ENCODE measurements at regions not wholly inside any gene's neighbourhood (a gene's known extent, or its start where the extent isn't known, plus 50 kb on each side); places are given as distances from the start of the nearest gene placed in this dataset.

DNA sequence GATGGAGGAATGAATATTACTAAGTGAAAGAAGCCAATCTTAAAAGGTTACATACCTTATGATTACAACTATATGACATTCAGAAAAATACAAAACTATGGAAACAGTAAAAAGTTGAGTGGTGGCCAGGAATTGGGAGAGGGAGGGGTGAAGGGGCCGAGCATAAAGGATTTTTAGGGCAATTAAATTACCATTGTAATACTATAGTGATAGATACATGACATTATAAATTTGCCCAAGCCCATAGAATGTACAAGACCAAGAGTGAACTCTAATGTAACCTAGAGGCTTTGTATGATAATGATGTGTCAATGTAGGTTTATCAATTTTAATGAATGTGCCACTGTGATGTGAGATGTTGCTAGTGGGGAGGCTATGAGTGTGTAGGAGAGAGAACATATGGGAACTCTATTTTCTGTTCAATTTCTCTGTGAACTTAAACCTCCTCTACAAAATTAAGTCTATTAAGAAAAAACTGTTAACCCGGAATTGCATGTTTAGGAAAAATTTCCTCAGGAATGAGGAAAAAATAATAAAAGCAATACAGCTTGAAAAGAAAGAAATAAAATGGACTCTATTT, 541.9 kb upstream of the UBE2E2 start:
- peaks cover 0 to 4% (median 0%) of the 10 kb centered on the region in 5 donors for H3K27me3 Mint-ChIP-seq
- Histone ChIP-seq H3K4me3 (ENCODE audit: low read length) (no peak overlapping the region), H3K9me3 (ENCODE audit: control insufficient read depth in 2 of 3, low read length in 3 of 3) (no peaks in the 10 kb centered on the region), H3K27me3 (ENCODE audit: control insufficient read depth in 2 of 2, insufficient read depth in 2 of 2, low read length in 2 of 2) (no peaks in the 10 kb centered on the region), H3K4me1 (ENCODE audit: control insufficient read depth in 2 of 2, insufficient read depth in 2 of 2, low read length in 2 of 2) (no peaks in the 10 kb centered on the region), H3K27ac (ENCODE audit: low read depth, low read length) (no peak overlapping the region), H3K36me3 (ENCODE audit: control insufficient read depth in 2 of 3, insufficient read depth in 3 of 3, low read length in 3 of 3) (no peaks in the 10 kb centered on the region)
- DNase-seq (no peak), ATAC-seq (no peak)
- ChIA-PET CTCF (interaction anchor here (0.6 kb wide), 1 partner anchor 85 kb away, joined by 5 read pairs; no protein-coding TSS in a partner anchor), POLR2A (no interaction called here)
- no peak overlapping the region for H3K27ac Mint-ChIP-seq
- H3K36me3 Mint-ChIP-seq: no peaks in the 10 kb centered on the region
- H3K4me1 Mint-ChIP-seq: no peaks in the 10 kb centered on the region
- intact Hi-C loops (cut with micrococcal nuclease): no loop called here
- H3K9me3 Mint-ChIP-seq: peaks cover 0 to 9% (median 0%) of the 10 kb centered on the region in 11 donors
- no peak overlapping the region for H3K4me3 Mint-ChIP-seq

DNA sequence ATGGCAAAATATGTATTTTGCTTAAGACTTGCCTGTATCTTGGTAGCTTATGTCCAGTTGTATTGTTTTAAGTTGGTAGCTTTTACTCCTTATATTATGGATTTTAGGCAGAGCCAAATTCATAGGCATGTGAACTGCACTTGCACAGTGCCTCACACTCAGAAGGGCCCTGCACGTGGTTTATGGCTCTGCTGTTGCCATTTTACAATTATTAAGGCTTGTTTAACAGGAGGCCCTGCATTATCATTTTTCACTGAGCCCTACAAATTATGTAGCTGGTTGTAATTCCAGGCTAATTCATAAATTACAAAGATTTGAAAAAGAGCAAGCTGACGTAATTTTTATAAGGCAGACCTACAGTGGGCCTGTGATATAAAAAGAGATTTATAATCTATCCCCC, 537.6 kb upstream of the UBE2E2 start:
- no peak overlapping the region for H3K27ac Mint-ChIP-seq
- ATAC-seq: no peak
- DNase-seq: no peak
- H3K4me1 Mint-ChIP-seq: no peaks in the 10 kb centered on the region
- no peaks in the 10 kb centered on the region for H3K27me3 Mint-ChIP-seq
- no peaks in the 10 kb centered on the region for H3K4me1 ChIP-seq (ENCODE audit: control insufficient read depth in 2 of 2, insufficient read depth in 2 of 2, low read length in 2 of 2)
- intact Hi-C loops (cut with micrococcal nuclease): no loop called here
- CTCF ChIA-PET: no interaction called here
- H3K4me3 Mint-ChIP-seq: no peak overlapping the region
- H3K27ac ChIP-seq (ENCODE audit: low read depth, low read length): no peak overlapping the region
- H3K9me3 Mint-ChIP-seq: peaks cover 0 to 2% (median 0%) of the 10 kb centered on the region in 11 donors
- POLR2A ChIA-PET: no interaction called here
- no peaks in the 10 kb centered on the region for H3K36me3 ChIP-seq (ENCODE audit: control insufficient read depth in 2 of 3, insufficient read depth in 3 of 3, low read length in 3 of 3)
- H3K9me3 ChIP-seq (ENCODE audit: control insufficient read depth in 2 of 3, low read length in 3 of 3): no peaks in the 10 kb centered on the region
- no peaks in the 10 kb centered on the region for H3K36me3 Mint-ChIP-seq
- H3K27me3 ChIP-seq (ENCODE audit: control insufficient read depth in 2 of 2, insufficient read depth in 2 of 2, low read length in 2 of 2): no peaks in the 10 kb centered on the region
- no peak overlapping the region for H3K4me3 ChIP-seq (ENCODE audit: low read length)

DNA sequence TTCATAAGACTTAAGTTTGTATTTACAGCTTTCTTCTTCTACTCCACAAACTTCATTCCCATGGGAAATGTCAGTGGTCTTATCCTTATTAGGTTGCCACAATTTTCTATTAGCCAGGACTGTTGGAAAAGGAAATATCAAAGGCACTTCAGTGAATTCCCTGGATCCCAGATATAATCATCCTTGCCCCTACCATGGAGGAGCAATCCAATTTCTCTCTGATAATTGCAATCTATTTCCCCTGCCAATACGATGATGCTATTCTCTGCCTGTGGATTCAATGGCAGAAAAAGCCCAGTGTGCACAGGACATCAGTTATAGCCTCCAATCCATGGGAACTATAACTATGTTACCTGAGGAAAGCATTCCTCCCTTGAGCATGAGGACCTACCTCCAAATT, 536.4 kb upstream of the UBE2E2 start:
- no peak overlapping the region for H3K4me3 Mint-ChIP-seq
- Histone ChIP-seq H3K27ac (ENCODE audit: low read depth, low read length) (no peak overlapping the region), H3K9me3 (ENCODE audit: control insufficient read depth in 2 of 3, low read length in 3 of 3) (no peaks in the 10 kb centered on the region), H3K4me3 (ENCODE audit: low read length) (no peak overlapping the region), H3K36me3 (ENCODE audit: control insufficient read depth in 2 of 3, insufficient read depth in 3 of 3, low read length in 3 of 3) (no peaks in the 10 kb centered on the region), H3K27me3 (ENCODE audit: control insufficient read depth in 2 of 2, insufficient read depth in 2 of 2, low read length in 2 of 2) (no peaks in the 10 kb centered on the region), H3K4me1 (ENCODE audit: control insufficient read depth in 2 of 2, insufficient read depth in 2 of 2, low read length in 2 of 2) (no peaks in the 10 kb centered on the region)
- no peak overlapping the region for H3K27ac Mint-ChIP-seq
- no peaks in the 10 kb centered on the region for H3K4me1 Mint-ChIP-seq
- intact Hi-C loops (cut with micrococcal nuclease): no loop called here
- H3K27me3 Mint-ChIP-seq: no peaks in the 10 kb centered on the region
- DNase-seq: no peak
- H3K9me3 Mint-ChIP-seq: peaks cover 0 to 2% (median 0%) of the 10 kb centered on the region in 11 donors
- ATAC-seq: no peak
- no peaks in the 10 kb centered on the region for H3K36me3 Mint-ChIP-seq
- ChIA-PET CTCF (no interaction called here), POLR2A (no interaction called here)

DNA sequence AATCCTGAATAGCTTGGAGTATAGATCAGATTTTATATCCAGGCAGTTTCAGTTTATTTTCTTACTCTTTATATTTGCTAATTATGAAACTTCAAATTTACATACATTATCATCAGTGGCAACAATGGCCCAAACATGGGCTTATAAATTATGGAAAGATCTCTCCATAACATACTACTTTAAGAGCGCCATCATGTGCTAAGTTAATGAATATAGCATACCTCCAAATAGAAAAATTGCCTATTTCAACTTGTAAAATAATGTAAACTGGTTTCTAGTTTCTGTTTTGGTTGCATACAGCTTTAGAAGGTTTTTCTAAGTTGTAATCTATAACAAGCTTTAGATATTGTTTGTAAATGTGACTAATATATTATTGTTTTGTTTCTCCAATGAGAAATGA, 531.3 kb upstream of the UBE2E2 start:
- Mint-ChIP-seq H3K27me3 (no peaks in the 10 kb centered on the region), H3K9me3 (peaks cover 0 to 2% (median 0%) of the 10 kb centered on the region in 11 donors), H3K27ac (no peak overlapping the region), H3K36me3 (no peaks in the 10 kb centered on the region), H3K4me1 (no peaks in the 10 kb centered on the region), H3K4me3 (no peak overlapping the region)
- ChIA-PET CTCF (no interaction called here), POLR2A (no interaction called here)
- H3K4me3 ChIP-seq (ENCODE audit: low read length): no peak overlapping the region
- peaks cover 0 to 1% of the 10 kb centered on the region in 2 donors for H3K27me3 ChIP-seq (ENCODE audit: control insufficient read depth in 2 of 2, insufficient read depth in 2 of 2, low read length in 2 of 2)
- H3K4me1 ChIP-seq (ENCODE audit: control insufficient read depth in 2 of 2, insufficient read depth in 2 of 2, low read length in 2 of 2): no peaks in the 10 kb centered on the region
- no peak for DNase-seq
- H3K9me3 ChIP-seq (ENCODE audit: control insufficient read depth in 2 of 3, low read length in 3 of 3): no peaks in the 10 kb centered on the region
- intact Hi-C loops (cut with micrococcal nuclease): no loop called here
- no peaks in the 10 kb centered on the region for H3K36me3 ChIP-seq (ENCODE audit: control insufficient read depth in 2 of 3, insufficient read depth in 3 of 3, low read length in 3 of 3)
- H3K27ac ChIP-seq (ENCODE audit: low read depth, low read length): no peak overlapping the region
- ATAC-seq: no peak

DNA sequence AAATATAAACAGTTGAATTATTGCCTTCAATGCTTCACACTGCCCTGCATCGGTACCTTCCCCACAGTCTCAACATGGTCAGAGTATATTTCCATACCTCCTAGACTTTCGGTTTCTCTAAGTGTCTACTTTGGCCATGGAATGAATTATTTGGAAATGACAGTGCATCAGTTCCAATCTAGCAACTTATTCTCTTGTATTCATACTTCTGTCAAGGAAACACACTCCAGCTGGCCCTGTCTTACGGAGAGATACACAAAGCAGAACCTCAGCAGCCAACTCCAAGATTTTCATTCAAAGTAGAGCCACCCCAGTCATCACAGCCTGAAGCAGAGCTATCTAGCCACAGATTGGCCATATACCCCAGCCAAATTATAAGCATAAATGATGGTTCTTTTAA, 518.4 kb upstream of the UBE2E2 start:
- Mint-ChIP-seq H3K27ac (no peak overlapping the region), H3K36me3 (peaks cover 0 to 3% (median 0%) of the 10 kb centered on the region in 5 donors), H3K4me3 (no peak overlapping the region), H3K4me1 (no peaks in the 10 kb centered on the region), H3K9me3 (peaks cover 0 to 21% (median 4%) of the 10 kb centered on the region in 11 donors), H3K27me3 (no peaks in the 10 kb centered on the region)
- Histone ChIP-seq H3K4me1 (ENCODE audit: control insufficient read depth in 2 of 2, insufficient read depth in 2 of 2, low read length in 2 of 2) (no peaks in the 10 kb centered on the region), H3K27ac (ENCODE audit: low read depth, low read length) (no peak overlapping the region), H3K36me3 (ENCODE audit: control insufficient read depth in 2 of 3, insufficient read depth in 3 of 3, low read length in 3 of 3) (no peaks in the 10 kb centered on the region), H3K9me3 (ENCODE audit: control insufficient read depth in 2 of 3, low read length in 3 of 3) (no peaks in the 10 kb centered on the region), H3K4me3 (ENCODE audit: low read length) (no peak overlapping the region), H3K27me3 (ENCODE audit: control insufficient read depth in 2 of 2, insufficient read depth in 2 of 2, low read length in 2 of 2) (no peaks in the 10 kb centered on the region)
- no peak for ATAC-seq
- intact Hi-C loops (cut with micrococcal nuclease): no loop called here
- ChIA-PET CTCF (no interaction called here), POLR2A (no interaction called here)
- DNase-seq: no peak

DNA sequence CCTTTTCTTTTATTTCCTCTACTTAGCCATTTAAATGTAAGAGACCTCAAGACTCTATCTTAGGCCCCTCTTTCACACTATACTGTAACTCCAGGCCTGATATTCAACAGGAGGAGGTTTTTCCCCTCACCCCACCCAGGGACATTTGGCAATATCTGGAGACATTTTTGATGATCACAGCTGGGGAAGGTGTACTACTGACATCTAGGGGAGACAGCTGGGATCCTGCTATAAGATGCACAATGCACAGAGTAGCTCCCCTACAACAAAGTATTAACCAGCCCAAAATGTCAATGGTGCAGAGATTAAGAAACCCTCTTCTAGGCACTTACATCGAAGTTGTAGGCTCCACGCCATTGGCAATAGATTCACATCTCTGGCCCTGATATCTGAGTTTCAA, 517.5 kb upstream of the UBE2E2 start:
- Mint-ChIP-seq H3K4me3 (no peak overlapping the region), H3K9me3 (peaks cover 0 to 19% (median 4%) of the 10 kb centered on the region in 11 donors), H3K4me1 (no peaks in the 10 kb centered on the region), H3K27ac (no peak overlapping the region), H3K27me3 (no peaks in the 10 kb centered on the region), H3K36me3 (peaks cover 0 to 3% (median 0%) of the 10 kb centered on the region in 5 donors)
- no peak for DNase-seq
- no peaks in the 10 kb centered on the region for H3K9me3 ChIP-seq (ENCODE audit: control insufficient read depth in 2 of 3, low read length in 3 of 3)
- no peaks in the 10 kb centered on the region for H3K36me3 ChIP-seq (ENCODE audit: control insufficient read depth in 2 of 3, insufficient read depth in 3 of 3, low read length in 3 of 3)
- H3K27ac ChIP-seq (ENCODE audit: low read depth, low read length): no peak overlapping the region
- no peak for ATAC-seq
- H3K27me3 ChIP-seq (ENCODE audit: control insufficient read depth in 2 of 2, insufficient read depth in 2 of 2, low read length in 2 of 2): no peaks in the 10 kb centered on the region
- H3K4me3 ChIP-seq (ENCODE audit: low read length): no peak overlapping the region
- intact Hi-C loops (cut with micrococcal nuclease): no loop called here
- no peaks in the 10 kb centered on the region for H3K4me1 ChIP-seq (ENCODE audit: control insufficient read depth in 2 of 2, insufficient read depth in 2 of 2, low read length in 2 of 2)
- CTCF ChIA-PET: no interaction called here
- POLR2A ChIA-PET: no interaction called here

DNA sequence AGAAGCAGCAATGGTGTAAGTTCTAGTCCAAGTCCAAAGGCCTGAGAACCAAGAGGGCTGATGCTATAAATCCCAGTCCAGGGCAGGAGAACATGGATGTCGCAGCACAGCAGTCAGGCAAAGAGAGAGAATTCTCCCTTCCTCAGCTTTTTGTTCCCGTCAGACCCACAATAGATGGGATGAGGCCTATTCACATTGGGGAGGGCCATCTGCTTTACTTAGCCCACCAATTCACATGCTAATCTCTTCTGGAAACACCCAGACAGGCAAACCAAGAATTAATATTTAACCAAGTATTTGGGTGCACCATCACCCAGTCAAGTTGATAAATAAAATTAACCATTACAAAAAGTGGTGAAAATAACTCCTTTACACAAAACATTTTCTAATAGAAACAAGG, 511.7 kb upstream of the UBE2E2 start:
- no peaks in the 10 kb centered on the region for H3K9me3 ChIP-seq (ENCODE audit: control insufficient read depth in 2 of 3, low read length in 3 of 3)
- ChIA-PET CTCF (no interaction called here), POLR2A (no interaction called here)
- H3K4me3 ChIP-seq (ENCODE audit: low read length): no peak overlapping the region
- H3K27me3 ChIP-seq (ENCODE audit: control insufficient read depth in 2 of 2, insufficient read depth in 2 of 2, low read length in 2 of 2): no peaks in the 10 kb centered on the region
- peaks cover 0 to 4% (median 0%) of the 10 kb centered on the region in 5 donors for H3K27me3 Mint-ChIP-seq
- no peak for DNase-seq
- no peaks in the 10 kb centered on the region for H3K36me3 Mint-ChIP-seq
- H3K36me3 ChIP-seq (ENCODE audit: control insufficient read depth in 2 of 3, insufficient read depth in 3 of 3, low read length in 3 of 3): no peaks in the 10 kb centered on the region
- H3K4me1 ChIP-seq (ENCODE audit: control insufficient read depth in 2 of 2, insufficient read depth in 2 of 2, low read length in 2 of 2): no peaks in the 10 kb centered on the region
- H3K4me3 Mint-ChIP-seq: no peak overlapping the region
- H3K27ac ChIP-seq (ENCODE audit: low read depth, low read length): no peak overlapping the region
- no peak overlapping the region for H3K27ac Mint-ChIP-seq
- ATAC-seq: no peak
- H3K9me3 Mint-ChIP-seq: peaks cover 0 to 13% (median 2%) of the 10 kb centered on the region in 11 donors
- intact Hi-C loops (cut with micrococcal nuclease): no loop called here
- H3K4me1 Mint-ChIP-seq: no peaks in the 10 kb centered on the region

Measured in naive thymus-derived CD4-positive, alpha-beta T cell (primary cell).